ENCODE measurements at regions not wholly inside any gene's neighbourhood (a gene's known extent, or its start where the extent isn't known, plus 50 kb on each side); places are given as distances from the start of the nearest gene placed in this dataset.
"Not testable (repeated sequence)": the region's sequence is repeated elsewhere in the genome, so short reads cannot be mapped to it uniquely, and the experiment has no call there.

- DNase-seq = no peak
Observed at GRCh38 chr6:135606392-135606791, 108.9 kb upstream of the AHI1 start.

DNA sequence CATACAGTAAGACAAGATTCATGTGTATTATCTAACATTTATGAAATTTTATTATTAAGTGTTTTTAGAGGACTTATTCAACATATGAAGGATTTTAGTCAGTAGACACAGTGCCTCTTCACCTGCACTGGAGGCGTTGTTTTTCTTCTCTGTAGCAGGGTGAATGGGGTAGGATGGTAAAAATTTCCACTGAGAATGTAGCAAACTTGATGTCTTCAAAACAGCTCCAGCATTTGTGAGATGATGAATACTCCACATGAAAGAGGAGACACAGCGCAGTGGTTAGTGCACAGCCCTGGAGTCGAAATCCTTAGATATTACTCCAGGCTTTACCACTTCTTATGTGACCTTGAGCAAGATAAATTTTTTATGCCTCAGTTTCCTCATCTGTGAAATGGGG lies 110.5 kb upstream of the AHI1 start:
- DNase-seq = no peak

DNA sequence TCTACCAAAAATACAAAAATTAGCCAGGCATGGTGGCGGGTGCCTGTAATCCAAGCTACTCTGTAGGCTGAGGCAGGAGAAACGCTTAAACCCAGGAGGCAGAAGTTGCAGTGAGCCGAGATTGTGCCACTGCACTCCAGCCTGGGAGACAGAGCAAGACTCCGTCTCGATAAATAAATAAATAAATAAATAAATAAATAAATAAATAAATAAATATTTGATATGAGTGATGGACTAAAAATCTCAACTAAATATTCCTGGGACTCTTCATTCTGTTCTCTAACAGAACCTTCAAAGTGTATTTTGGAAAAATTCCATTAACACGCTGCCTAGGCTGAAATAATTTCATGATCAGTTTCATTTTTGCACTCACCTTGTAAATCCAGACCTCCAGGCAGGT lies 112.7 kb upstream of the AHI1 start:
- DNase-seq = not testable (repeated sequence)

- no peak for DNase-seq
Observed at GRCh38 chr6:135616655-135617054, 119.1 kb upstream of the AHI1 start.

GRCh38 chr6:135617222-135617621 lies 119.7 kb upstream of the AHI1 start:
- DNase-seq = no peak

DNA sequence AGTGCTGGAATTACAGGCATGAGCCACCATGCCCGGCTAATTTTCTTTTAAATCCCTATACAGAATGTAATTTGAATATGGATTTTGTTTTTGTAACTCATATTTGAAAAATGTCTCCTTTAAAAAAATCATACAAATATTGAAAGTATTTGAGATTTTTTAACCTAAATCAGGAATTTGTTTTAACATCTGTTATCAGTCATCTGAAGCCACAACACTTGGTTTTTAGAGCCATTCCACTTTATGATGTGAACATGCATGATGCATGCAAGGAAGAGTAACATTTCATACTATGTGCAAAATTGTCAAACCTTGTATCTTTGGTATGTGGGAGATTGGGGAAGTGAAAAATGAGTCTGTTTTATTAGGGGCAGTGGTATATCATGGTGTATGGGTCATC lies 124.5 kb upstream of the AHI1 start:
- DNase-seq = no peak

GRCh38 chr6:135623979-135624378 lies 126.4 kb upstream of the AHI1 start:
- no peak for DNase-seq

DNA sequence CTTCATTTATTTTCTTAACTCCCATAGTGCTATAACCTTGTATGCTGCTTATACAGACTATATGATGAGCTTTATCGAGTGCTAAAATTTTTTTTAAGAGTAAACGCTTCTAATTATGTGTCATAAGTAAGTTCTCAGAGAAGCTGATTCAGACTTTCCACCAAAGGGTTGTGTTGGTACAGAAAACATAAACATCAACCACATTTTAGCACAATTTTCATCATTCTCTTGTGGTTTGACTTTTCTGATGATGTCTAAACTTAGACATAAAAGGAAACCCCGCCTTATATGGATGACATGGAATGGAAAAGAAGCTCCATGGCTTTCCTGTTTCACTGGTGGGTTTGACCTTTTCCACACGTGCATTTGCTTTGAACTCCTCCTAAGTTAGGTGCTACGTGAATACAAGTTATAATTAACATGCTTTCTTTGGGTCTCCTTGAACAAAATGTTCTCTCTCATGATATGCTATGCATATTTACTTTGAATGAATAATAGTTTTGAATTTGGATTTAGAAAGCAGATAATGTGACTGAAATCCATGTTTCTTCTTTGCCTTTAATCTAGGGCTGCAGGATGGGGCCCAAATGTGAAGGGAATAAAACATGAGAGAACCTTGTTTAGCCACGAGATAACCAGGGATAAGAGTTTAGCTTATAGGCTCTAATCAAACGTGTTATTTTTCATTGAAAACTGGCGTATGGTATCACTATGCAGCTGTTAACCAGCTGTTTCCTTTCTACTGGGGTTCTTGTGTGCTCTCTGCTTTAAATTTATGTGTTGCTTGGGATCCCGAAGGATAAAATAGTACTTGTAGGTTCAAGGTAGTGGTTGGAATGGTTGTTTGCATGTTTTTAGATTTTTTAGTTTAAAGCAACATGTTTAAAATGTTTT lies 127.1 kb upstream of the AHI1 start:
- DNase-seq = peak; percentile 12

- not testable (repeated sequence) for DNase-seq
Observed at GRCh38 chr6:135626001-135626400, 128.5 kb upstream of the AHI1 start.

DNA sequence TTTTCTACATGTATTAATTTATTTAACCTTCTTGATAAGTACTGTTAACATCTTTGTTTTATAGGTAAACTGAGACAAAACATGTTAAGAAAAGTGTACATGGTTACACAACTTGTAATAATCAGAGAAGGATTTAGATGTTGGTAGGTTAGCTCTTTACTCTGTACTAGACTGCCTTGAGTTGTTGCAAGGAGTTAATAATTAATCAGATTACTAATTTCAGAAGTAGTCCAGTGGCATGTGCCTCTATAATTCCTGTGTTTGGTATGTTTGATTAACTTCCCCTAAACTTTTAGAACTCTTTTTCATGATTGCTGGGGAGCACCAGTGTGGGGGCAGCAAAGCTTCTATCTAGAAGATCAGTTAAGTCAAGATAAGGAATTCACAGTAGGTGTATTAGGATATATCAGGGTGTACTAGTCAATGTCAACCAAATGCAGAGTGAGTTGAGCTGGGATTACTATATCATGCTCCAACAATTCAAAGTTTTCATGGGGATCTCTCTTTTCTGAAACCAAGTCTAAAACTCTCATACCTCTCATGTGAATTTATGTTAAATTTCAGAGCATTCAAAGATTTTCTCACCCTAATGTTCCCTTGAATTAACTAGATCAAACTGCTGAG lies 129.7 kb upstream of the AHI1 start:
- no peak for DNase-seq

- no peak for DNase-seq
Observed at GRCh38 chr6:135630789-135631376, 133.3 kb upstream of the AHI1 start.

GRCh38 chr6:135631821-135632220 lies 134.3 kb upstream of the AHI1 start:
- no peak for DNase-seq

- no peak for DNase-seq
Observed at GRCh38 chr6:135633573-135633972, 136.0 kb upstream of the AHI1 start.

DNA sequence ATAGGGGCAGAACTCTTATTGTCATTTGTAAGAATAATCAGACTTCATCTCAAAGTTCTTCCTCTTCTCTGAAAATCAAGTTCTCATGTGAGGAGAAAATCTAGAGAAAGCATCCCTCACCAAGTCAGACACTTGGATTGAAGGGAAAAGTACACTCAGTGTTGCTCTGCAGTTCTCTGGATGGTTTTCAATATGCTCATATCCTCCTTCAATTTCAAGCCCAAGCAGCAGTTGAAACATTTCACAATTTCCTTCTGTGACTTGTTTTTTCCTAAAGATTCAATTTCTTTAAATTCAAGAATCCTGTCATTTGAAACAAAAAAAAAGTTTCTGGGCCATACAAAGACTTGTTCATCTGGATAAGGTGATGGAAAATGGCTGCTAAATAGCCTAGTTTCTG lies 140.2 kb upstream of the AHI1 start:
- DNase-seq = no peak

DNA sequence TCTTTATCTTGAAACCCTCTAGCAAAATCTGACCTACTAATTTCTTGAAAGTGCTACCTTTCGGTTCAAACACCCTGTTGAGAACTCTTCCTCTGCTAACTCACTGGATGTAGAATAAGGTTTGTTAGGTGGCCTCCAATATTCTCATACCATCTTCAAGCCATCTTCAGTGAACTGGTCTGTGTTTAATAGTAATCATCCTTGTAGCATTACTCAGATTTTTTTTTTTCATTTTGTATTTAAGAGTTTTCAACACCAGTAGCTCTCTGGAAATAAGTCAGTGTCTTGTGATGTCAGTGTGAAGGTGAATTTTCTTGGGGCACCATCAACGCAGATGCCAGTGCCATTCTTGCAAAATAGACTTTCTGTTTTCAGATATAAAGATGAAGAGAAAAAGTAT lies 140.6 kb upstream of the AHI1 start:
- DNase-seq = no peak

GRCh38 chr6:135640048-135640447 lies 142.5 kb upstream of the AHI1 start:
- no peak for DNase-seq

- DNase-seq = no peak
Observed at GRCh38 chr6:135640449-135641111, 143.0 kb upstream of the AHI1 start.

DNA sequence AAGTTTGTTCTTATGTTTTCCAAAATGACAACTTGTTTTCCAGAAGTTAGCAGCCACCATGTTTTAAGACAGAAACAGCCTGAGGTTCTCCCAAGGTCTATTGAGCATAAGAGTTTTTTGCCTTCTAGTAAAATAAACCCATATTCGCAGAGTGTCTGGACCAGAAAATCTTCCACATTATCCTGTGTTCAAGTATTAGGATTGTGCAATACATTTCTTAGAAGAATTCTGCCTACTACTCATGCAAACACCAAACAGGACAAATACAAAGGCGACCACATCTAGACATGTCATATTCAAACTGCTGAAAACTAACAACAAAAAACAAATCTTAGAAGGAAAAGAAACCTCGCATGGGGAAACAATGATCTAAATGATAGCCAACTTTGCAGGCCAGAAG lies 145.4 kb upstream of the AHI1 start:
- DNase-seq = no peak

DNA sequence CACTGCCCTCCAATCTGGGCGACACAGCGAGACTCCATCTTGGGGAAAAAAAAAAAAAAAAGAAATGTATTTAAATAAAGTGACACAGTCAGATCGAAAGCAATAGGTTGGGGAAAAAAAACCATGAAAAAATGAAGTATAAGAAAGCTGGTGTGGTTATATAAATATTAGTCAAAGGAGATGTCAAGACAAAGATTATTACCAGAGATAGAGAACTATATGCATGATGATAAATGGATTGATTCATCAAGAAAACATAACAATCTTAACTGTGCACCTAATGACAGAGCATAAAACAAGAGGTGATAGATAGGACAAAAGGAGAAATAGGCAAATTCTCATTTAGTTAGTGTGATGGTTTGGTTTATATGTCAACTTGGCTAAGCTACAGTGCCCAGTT lies 146.9 kb upstream of the AHI1 start:
- DNase-seq = no peak

- peak; percentile 42 for DNase-seq
Observed at GRCh38 chr6:135647521-135647920, 150.0 kb upstream of the AHI1 start.

DNA sequence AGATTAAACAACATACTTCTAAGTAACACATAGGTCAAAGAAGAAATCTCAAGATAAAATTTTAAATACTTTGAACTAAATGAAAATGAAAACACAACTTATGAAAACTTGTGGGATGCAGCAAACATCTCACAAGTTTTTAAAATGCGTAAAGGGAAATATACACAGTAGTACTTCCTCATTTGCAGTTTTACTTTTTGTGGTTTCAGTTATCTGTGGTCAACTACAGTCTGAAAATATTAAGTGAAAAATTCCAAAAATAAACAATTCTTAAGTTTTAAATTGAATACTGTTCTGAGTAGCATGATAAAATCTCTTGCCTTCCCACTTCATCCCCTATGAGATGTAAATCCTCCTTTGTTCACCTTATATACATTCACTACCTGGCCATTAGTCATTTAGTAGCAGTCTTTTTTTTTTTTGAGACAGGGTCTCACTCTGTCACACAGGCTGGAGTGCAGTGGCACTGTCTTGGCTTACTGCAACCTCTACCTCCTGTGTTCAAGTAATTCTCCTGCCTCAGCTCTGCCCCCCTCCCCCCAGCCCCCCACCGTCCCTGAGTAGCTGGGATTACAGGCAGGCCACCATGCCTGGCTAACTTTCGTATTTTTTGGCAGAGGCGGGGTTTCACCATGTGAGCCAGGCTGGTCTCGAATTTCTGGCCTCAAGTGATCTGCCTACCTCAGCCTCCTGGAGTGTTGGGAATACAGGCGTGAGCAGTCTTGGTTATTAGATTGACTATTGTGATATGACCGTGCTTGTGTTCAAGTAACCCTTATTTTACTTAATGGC lies 154.6 kb upstream of the AHI1 start:
- no peak for DNase-seq

GRCh38 chr6:135655055-135655454 lies 157.5 kb upstream of the AHI1 start:
- DNase-seq = no peak

GRCh38 chr6:135657207-135657606 lies 159.7 kb upstream of the AHI1 start:
- DNase-seq = no peak

Data from stimulated activated CD4-positive, alpha-beta T cell treated with anti-CD3 and anti-CD28 coated beads, Interleukin-1b, Interleukin-23, amount 100 ng/mL, for 48 hours (primary cell).